ENCODE measurements at regions not wholly inside any gene's neighbourhood (a gene's known extent, or its start where the extent isn't known, plus 50 kb on each side); places are given as distances from the start of the nearest gene placed in this dataset.

GRCh38 chr6:28742668-28743270, 181.0 kb downstream of the TRIM27 start:
- TF ChIP-seq POLR2A (IDR thresholded peaks at IDR 0.05; ENCODE audit: low read length) (no peak), BCL3 (IDR thresholded peaks at IDR 0.05) (no peak), ELK1 (IDR thresholded peaks at IDR 0.05; ENCODE audit: low read depth, low read length) (no peak), CTCF (IDR thresholded peaks at IDR 0.05) (no peak), CHD2 (IDR thresholded peaks at IDR 0.05; ENCODE audit: low read length, partially characterized antibody) (no peak), MYC (IDR thresholded peaks at IDR 0.05; ENCODE audit: borderline replicate concordance, low read length) (peak; percentile 37; the same call in 1 of the 2 replicates)

Data from A549 (cell line).